HG03066 (cell line): ENCODE measurements at regions not wholly inside any gene's neighbourhood (a gene's known extent, or its start where the extent isn't known, plus 50 kb on each side); places are given as distances from the start of the nearest gene placed in this dataset.

Experiments used
- ATAC-seq: cut with Tn5 transposase; IDR thresholded peaks from one replicate; pipeline ENCODE4 v1.9.1; 2021; ENCODE audit warnings: low read depth; ENCODE audit not compliant: unreplicated experiment

DNA sequence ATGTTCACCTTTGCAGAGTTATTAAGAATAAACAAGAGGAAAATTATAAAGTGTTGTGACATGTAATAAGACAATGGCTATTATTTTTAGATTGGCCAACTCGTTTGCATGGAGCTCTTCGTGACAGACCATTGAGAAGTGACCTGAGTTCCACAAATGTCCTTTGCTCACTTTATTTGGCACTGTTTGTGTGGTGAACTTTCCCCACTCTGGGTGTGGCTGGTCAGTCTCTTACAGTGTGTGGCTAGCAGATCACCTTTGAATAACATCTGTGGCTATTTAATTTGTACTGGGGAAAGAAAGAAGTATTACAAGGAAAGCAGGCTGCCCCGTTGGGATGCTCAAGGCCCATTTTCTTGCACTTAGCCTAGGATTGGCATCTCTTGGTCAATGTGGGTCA, 274.1 kb upstream of the WWC1 start:
- no peak for ATAC-seq

DNA sequence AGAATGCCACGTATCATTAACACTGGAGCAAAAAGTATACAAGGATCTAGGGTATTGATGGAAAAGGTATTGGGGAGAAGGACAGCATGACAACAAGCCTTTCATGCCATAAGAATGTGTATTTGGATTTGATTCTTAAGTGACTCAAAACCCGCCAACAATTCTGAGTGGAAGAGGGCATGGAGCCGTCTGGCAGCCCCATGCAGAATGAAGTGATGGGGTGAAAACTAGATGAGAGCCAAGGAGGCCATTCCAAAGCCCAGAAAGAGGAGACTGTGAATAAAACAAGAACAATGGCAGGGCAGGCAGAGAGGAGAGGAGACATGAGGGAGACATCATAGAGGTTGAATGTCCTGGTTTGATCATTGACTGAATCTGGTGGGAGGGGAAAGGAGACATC, 272.3 kb upstream of the WWC1 start:
- ATAC-seq, result no peak

DNA sequence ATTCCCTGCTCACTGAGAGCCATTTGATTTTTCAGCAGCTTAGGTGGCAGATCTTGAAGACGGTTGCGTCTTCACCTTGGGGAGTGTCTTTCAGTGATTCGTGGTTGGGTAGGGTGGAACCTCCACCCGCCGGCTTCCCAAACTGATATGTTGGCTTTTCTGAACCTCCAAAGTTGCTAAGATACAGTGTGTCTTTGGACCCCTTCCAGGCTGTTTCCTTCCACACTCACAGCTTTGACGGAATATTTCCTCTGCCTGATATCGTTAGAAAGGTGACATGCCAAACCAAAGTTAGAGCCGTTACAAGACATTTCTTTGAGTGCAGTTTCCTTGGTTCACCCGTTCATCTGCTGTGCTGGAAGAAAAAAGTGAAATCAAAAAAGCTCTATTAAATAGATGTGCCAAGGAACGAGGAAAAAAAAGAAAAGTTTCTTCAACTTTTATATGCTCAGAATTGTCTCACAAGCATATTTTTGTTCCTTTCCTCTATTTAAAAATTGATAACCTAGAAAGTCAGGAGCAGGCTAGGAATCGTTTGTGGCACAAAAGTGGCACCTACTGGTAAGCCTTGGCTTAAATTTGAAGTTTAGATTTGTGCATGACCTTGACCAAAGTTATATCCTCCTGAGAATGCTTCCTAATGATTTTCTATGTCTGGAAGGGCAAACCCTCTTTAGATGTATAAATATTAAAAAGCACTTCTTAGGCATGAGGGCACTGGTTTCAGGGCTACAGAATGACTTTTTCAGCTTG, 270.7 kb upstream of the WWC1 start:
- ATAC-seq, result no peak

DNA sequence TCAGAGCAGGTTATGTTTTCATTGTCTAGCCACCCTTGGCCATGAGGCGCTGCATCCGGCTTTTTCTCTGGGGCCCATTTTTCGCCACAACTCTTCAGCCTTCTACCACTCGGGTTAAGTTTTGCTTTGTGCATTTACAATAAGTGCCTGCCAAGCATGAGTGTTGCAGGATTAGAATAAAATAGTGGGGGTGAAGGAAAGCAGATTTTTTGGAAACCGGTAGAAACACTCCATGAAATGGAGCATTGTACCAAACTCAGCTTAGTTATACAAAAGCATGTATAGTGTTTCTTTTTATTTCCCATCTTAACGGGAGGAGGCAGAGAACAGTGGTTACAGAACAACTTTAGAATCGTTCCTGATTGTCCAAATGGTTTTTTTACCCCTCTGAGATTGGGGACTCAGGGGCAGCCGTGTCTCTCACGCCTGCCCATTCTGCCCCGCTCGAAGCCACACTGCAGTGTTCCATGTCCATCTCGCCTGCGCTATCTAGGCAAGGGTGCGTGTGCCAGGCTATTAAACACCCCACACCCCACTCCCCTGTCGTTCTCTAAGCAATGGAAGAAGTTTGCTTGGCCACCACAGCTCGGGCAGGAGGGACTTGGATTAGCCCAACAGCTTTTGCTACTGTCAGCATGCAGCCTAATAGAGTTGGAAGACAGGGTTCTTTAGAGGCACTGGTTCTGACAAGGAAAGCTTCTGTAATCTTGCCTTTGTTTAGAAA, 268.8 kb upstream of the WWC1 start:
- no peak for ATAC-seq

DNA sequence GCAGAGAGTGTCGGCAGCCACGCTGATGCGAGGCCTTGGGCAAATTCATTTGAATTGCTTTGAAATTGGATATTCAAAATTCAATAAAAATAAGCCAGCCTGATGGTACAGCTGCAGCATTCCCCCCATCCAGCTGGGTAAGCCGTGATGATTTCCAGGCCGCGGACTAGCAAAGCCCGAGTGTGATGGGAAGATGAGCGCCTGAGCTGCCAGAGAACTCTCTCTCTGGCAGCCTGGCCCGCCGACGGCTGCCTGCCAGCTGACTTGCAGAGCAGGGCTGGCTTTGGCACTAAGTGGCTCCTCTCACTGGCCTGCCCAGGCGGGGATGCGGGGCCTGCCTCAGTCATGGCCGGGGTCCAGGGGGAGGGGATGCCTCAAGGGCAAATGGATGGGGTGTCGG, 268.3 kb upstream of the WWC1 start:
- ATAC-seq, result no peak

DNA sequence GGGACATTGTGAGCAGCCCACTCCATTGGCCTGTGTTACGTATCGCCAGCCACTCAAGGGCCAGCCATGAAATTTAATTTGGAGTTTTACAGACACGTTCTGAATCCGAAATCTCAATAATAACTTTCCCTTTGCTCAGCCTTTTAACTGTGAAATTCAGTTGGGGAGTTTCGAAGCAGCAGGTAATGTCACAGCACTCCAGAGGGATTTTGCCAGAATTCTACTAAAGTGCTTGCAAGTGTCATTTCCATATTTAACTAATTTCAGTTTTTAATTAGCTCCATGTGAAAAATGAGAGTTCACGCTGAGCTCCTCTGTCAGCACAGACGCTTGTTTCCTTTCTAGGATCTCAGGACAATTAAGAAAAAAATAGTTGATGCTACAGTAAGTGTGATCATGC, 267.1 kb upstream of the WWC1 start:
- no peak for ATAC-seq

DNA sequence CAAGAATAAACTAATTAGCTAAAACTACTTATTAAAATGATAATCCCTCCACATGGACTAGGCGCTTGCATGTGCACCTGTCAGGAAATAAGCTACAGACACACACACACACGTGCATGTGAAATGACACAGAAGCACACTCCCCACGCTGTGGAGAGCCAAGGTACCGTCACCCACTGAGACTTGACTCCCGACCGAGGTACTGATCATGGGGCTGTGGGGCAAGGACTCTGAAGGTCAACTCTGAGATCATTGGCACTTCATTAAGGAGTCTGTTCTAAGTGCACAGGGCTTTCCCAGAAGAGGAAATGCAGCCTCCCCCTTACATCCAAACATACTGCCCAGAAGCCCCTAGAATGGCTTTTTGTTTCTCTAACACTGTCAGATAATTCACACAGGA, 264.4 kb upstream of the WWC1 start:
- no peak for ATAC-seq

DNA sequence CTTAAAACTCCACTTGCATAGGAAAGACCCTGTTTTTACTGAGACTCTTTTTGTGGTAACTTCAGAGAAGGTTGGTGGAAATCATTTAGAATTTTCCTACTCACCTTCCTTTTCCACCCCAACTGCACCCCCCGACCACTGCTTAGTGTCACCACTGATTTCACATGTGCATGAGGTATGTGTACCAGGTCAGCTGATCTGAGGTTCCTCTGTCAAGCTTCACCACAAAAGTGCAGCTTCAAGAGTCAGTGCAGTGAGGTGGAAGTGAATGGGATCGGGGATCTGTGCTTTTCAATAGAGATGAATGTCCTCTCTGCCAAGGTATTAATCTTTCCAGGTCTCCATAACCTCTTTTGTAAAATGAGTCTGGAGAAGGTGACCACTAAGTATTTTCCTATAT, 260.5 kb upstream of the WWC1 start:
- no peak for ATAC-seq

DNA sequence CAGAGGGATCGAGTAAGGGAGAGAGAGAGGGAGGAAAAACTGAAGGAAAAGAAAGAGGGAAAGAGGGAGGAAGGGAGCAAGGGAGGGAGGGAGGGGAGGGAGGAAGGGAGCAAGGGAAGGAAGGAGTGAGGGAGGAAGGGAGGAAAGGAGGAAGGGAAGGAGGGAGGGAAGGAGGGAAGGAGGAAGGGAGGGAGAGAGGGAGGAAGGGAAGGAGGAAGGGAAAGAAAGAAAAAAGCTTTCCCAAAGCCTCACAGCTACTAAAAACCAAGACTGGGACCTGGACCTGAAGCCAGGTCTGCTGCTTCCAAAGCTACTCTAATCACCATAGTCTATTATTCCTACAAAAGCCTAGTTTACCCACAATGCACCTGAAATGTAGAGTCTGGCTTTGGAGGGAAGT, 259.8 kb upstream of the WWC1 start:
- no peak for ATAC-seq

DNA sequence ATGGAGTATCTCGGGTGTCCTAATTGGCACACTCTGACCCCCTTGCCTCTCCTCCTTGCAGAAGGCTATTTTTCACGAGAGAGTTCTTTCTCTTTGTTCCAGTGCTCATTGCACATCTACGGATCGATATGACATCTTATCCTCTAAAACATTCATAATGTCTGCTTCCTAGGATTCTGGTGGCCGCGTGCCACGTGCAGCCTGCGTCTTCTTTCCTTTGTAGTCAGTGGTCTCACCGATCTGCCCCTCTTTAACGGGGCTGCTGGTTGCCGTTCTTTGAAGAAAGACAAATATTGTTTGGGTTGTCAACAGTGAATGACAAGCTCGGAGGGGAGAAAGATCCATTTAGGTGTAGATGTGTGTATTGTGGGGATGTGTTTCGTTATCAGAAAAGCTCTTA, 252.4 kb upstream of the WWC1 start:
- ATAC-seq, result no peak

DNA sequence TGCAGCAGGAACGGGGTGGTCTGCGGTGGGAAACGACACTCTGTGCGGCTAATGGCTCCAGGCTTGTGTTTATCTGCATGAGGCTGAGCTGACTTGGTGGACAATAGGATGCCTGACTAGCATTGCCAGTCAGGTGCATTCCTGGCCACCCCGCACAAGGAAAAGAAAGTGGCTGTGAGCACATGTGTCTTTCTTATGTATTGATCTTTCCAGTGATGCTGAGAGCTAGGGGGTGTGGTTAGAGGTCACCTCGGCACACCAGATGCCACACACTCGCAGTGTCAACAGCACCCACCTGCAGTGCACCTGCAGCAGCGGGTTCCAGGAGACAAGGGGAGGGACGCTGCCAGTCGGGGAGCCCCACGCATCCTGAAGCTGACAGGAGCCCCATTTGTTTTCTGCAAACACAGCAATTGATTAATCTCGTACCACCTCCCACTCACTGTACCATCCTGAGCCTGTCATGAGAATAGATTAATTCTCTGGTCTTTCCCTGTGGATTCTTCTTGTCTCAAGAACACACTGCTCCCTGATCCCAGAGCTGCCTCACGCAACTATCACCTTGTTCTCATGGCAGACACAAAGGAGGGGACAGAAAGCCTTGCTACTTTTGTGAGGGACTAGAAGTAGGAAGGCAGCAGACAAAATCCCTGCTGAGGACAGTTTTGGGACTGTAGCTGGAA, 251.7 kb upstream of the WWC1 start:
- no peak for ATAC-seq

DNA sequence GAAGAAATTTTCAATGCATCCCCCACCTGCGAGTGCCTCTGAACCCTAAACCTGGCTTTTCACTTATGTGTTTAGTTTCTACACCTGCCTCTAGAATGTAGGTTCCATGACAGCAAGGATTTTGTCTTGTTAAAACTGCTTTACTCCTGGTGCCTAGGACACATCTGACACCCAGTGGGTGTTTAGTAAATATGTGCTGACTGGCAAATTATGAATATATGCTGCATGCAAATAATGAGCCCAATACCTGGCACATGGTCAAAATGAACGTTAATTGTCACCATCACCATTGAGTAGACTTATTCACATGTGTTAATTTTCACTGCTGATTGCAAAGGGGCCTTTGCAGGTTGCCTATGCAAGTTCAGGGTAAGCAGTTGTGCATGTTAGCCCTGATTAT, 249.9 kb upstream of the WWC1 start:
- no peak for ATAC-seq

DNA sequence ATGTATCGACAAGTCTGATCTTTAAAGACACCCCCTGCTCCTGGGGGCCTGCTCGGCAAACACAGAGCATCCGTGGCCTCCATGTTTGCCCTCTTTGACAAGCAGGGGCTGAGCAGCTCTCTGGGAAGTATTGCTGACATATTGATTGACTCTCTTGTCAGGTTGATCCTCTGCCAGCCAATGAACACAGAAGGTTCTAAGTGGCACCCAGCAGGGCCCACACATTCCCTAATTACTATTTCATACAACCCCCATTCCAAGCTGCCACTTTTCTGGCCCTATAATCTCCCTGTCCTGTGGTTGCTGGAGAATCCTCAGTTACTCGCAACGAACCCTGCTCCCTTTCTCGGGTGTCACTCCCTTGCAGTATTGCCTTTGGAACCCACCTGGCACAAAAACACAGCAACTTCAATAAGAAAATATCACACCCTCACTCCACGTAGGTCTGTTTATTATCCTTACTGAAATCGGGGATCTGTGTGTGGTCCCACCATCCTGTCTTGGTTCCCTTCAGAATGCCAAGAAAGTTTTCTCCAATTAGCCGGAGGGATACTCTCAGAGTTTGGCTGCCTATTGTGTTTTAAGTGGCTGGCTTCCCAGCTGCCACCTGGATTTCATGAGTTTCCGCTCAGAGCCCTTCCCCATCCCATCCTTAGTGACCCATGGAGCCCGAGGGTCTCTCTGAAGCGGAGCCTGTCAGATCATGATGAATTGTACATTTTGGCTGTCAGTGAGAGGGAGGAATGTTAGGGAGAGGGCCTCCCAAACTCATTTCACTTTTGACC, 249.0 kb upstream of the WWC1 start:
- ATAC-seq, result no peak

DNA sequence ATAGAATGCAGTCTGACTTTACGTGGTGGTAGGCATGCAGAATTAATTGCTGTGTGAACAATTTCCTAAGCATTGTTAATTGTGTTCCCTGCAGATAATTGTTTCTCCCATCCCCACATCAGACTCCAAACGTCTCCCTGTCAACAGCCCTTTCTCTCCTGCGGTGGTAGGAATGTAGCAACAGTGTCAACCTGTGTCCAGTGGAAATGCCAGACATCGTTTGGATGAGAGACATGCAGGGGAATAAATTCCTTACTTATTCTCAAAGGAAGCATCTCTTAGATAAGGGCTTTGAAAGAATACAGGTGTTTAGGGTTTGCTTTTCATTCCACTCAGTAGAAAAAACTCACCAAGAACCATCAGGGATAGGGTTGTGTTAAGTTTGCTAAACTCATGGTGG, 245.3 kb upstream of the WWC1 start:
- no peak for ATAC-seq

DNA sequence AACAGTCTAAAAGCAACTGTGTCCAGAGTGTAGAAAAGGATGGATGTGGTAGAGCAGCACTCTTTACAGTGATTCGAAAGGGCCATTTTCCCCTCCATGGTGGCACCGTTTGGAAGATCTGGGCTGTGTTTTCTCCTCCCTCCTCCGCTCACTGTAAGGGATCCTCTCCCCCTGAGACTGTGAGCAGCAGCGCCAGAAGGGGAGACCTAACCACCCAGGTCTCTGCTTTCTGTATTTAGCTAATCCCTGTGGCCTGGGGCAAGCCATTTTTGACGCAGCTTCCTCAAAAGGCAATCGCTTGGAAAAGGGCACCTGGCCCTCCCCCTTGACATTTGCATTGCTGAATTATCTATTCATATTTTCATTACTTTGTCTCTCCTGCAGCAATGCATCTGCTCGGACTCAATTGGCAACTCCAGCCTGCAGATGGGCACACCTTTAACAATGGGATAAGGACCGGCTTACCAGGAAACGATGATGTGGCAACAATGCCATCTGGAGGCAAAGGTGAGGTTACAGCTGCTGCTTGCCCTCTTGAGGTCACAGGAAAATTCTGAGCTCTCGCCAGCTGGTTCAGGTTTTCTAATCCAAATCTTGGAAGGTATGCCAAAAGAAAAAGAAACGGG, 244.3 kb upstream of the WWC1 start:
- ATAC-seq, result no peak

DNA sequence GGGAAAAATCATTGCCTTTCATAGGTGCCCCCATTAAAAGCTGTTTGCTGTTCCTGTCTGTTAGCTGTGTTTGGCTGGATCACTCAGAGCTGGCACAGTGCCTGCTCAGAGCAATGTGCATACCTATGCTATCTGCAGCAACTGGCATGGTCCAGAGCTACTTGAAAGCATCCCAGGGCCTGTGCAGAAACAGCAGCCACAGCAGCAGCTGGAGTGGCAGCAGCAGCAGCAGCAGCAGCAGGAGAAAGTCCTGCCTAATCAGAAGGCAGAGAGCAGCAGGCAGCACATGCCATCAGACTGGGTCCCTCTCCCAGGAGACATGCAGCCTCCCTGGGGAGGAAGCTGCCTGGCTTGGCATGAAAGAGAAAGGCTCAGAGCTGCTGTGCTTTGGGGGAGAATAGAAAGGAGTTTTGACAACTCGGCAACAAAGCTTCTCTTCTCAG, 243.8 kb upstream of the WWC1 start:
- ATAC-seq, result no peak

DNA sequence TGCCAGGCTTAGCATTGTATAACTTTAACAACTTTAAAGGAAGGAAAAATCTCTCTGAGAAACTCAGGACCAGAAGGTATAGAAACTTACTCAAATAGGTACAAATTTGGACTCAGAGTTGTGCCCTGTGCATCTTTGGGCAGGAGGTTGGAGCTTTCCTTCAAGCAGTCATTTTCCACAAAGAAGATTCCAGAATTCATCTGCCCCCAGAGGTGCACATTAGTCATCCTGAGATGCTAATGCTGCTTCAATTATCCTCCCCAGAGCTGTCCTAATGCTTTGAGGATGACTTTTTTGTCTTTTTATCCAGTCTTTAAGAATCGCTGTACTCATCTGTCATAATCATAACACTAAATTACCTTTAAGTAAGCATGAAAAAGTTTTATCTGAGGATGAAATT, 243.0 kb upstream of the WWC1 start:
- no peak for ATAC-seq

DNA sequence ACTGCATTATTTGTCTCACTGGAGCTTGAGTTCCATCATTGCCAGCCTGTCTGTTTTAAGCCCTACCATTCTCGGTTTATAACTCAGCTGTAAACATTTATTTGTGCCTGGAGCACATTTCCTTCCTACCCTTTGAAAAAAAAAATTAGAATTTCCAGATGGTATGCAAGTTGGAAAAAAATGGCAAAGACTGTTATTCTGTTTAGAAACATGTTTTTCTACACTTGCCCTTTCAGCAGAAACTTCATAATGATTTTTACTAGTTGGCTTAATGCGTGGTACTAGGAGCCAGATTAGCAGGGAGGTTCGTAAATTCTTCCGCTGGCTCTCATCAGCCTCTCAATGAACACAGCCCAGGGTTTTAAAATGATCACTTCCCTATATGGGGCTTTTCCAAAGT, 238.8 kb upstream of the WWC1 start:
- no peak for ATAC-seq

DNA sequence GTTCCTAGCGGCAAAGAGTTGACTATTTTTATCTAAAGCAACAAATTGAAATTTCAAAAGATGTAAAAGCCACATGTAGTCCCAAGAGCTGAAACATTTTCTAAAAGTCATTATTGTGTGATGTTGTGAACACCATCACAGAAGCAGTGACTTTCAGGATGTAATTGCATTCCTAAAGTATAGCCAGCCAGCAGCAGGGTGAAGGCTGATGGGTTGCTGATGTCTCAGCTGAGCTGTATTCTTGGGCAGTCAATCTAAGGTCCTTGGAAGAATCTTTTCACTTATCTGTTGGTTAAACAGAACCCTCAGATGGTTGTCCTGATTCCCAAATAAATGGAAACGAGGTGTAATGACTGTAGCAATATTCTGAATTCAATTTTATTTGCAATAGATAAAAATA, 237.4 kb upstream of the WWC1 start:
- no peak for ATAC-seq

DNA sequence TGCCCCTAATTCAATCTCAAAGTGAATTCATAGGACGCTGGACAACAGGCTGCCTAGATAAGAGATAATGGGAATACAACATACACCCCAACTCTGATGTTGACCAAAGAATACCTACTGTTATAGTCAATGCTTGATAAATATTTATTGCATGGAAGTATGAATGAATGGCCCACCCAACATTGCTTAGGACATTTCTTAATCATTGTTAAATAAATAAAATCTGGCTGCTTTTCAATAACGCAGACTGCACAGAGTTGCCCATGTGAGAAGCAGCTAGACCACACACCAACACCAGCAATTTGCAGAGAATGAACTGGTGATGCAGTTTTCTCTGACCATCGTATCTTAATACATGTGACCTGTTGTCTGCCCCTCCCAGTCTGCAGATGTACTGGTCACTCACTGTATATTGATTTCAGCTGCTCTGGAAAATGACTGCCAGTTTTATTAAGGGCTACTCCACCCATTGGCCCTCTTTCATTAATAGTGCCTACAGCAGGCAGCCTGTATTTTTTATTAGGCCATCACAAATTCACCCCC, 236.2 kb upstream of the WWC1 start:
- ATAC-seq, result no peak
